Lung (tissue), 11 donors: ENCODE measurements at regions not wholly inside any gene's neighbourhood (a gene's known extent, or its start where the extent isn't known, plus 50 kb on each side); places are given as distances from the start of the nearest gene placed in this dataset.

Source experiments
- ATAC-seq: fragments of 200-7000 bp; cut with Tn5 transposase; one replicate; pipeline ENCODE4 v1.9.1; 2020; ENCODE audit warnings: moderate number of reproducible peaks; ENCODE audit not compliant: insufficient read depth, low FRiP score
- DNase-seq, 3 donors: peaks; one replicate each; pipeline ENCODE4 v3.0.0-alpha.2; 2013 to 2017
- H3K27ac ChIP-seq, 2 donors: one replicate each; pipeline ENCODE4 v1.5.1; 2013; ENCODE audit warnings: mild to moderate bottlenecking in 2 of 2, moderate library complexity in 2 of 2, control low read depth in 1 of 2, inconsistent platforms in 1 of 2, low read depth in 1 of 2, low read length in 1 of 2
- H3K27me3 ChIP-seq, 3 donors: one replicate each; pipeline ENCODE4 v1.5.1; 2013; ENCODE audit warnings: low read length in 2 of 3; ENCODE audit not compliant: control insufficient read depth in 3 of 3, insufficient read depth in 3 of 3
- H3K36me3 ChIP-seq, 4 donors: one replicate each; pipeline ENCODE4 v1.5.1; 2013; ENCODE audit warnings: low read length in 4 of 4, mild to moderate bottlenecking in 1 of 4, moderate library complexity in 1 of 4; ENCODE audit not compliant: control insufficient read depth in 4 of 4, insufficient read depth in 4 of 4
- H3K4me1 ChIP-seq, 5 donors: one replicate each; pipeline ENCODE4 v1.5.1; 2013; ENCODE audit warnings: low read length in 5 of 5, mild to moderate bottlenecking in 2 of 5, moderate library complexity in 1 of 5; ENCODE audit not compliant: control insufficient read depth in 5 of 5, insufficient read depth in 5 of 5
- H3K4me3 ChIP-seq: one replicate; pipeline ENCODE4 v1.5.1; 2013; ENCODE audit warnings: mild to moderate bottlenecking, control low read depth, moderate library complexity
- H3K9ac ChIP-seq, 2 donors: one replicate each; pipeline ENCODE4 v1.5.1; 2013; ENCODE audit warnings: low read length in 2 of 2, control low read depth in 1 of 2; ENCODE audit not compliant: insufficient read depth in 1 of 2
- H3K9me3 ChIP-seq, 4 donors: one replicate each; pipeline ENCODE4 v1.5.1; 2013; ENCODE audit warnings: low read length in 3 of 4, mild to moderate bottlenecking in 1 of 4, moderate library complexity in 1 of 4; ENCODE audit not compliant: control insufficient read depth in 4 of 4, insufficient read depth in 3 of 4
- WGBS, 2 donors: extraction: QIAGEN DNeasy Blood & Tissue Kit; methylation state at CpG; one replicate each; pipeline ENCODE4 v1.1.7; 2013; 5-methylcytosine and 5-hydroxymethylcytosine counted together
- TF ChIP-seq, protein P1 (sequence below): IDR thresholded peaks from 2 replicates; pipeline ENCODE4 v1.5.1; 2012; ENCODE audit warnings: mild to moderate bottlenecking; ENCODE audit errors: control extremely low read depth, extremely low read depth
- donor health status: control.
- donor health status: control.
- donor health status: Bipolar disorder and iron deficiency.
- donor health status: healthy.
- donor health status: DM: yes; HTN: yes; CAD: no.

DNA sequence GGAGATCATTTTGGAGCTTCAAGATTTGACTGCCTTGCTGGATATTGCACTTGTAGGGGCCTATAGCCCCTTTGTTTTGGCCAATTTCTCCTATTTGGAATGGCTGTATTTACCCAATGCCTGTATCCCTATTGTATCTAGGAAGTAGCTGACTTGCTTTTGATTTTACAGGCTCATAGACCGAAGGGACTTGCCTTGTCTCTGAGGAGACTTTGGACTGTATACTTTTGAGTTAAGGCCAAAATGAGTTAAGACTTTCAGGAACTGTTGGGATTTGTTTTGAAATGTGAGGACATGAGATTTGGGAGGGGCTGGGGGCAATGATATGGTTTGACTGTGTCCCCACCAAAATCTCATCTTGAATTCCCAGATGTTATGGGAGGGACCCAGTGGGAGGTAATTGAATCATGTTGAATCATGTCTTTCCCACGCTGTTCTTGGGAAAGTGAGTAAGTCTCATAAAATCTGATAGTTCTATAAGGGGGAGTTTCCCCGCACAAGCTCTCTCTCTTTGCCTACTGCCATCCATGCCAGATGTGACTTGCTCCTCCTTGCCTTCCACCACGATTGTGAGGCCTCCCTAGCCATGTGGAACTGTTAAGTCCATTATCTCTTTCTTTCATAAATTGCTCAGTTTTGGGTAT lies 276.1 kb downstream of the LMX1A start:
- Histone ChIP-seq H3K27me3 (no peaks in the 10 kb centered on the region), H3K36me3 (no peaks in the 10 kb centered on the region), H3K4me3 (no peak overlapping the region), H3K4me1 (no peaks in the 10 kb centered on the region), H3K27ac (no peak overlapping the region), H3K9ac (no peak overlapping the region), H3K9me3 (no peaks in the 10 kb centered on the region)
- TF ChIP-seq, protein P1, sequence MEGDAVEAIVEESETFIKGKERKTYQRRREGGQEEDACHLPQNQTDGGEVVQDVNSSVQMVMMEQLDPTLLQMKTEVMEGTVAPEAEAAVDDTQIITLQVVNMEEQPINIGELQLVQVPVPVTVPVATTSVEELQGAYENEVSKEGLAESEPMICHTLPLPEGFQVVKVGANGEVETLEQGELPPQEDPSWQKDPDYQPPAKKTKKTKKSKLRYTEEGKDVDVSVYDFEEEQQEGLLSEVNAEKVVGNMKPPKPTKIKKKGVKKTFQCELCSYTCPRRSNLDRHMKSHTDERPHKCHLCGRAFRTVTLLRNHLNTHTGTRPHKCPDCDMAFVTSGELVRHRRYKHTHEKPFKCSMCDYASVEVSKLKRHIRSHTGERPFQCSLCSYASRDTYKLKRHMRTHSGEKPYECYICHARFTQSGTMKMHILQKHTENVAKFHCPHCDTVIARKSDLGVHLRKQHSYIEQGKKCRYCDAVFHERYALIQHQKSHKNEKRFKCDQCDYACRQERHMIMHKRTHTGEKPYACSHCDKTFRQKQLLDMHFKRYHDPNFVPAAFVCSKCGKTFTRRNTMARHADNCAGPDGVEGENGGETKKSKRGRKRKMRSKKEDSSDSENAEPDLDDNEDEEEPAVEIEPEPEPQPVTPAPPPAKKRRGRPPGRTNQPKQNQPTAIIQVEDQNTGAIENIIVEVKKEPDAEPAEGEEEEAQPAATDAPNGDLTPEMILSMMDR = no peak
- DNase-seq = no peak
- 74 to 80% methylated on average over 4 of the region's 4 CpGs for WGBS, 2 donors
- ATAC-seq = no peak

- no peaks in the 10 kb centered on the region for H3K27me3 ChIP-seq
- no peak overlapping the region for H3K9ac ChIP-seq
- H3K9me3 ChIP-seq = no peaks in the 10 kb centered on the region
- ATAC-seq (no peak), DNase-seq (no peak)
- no peaks in the 10 kb centered on the region for H3K4me1 ChIP-seq
- H3K27ac ChIP-seq = no peak overlapping the region
- H3K36me3 ChIP-seq = no peaks in the 10 kb centered on the region
- H3K4me3 ChIP-seq = no peak overlapping the region
- TF ChIP-seq, protein P1 = no peak
Measured at GRCh38 chr1:165078391-165078790, 278.1 kb downstream of the LMX1A start.

GRCh38 chr1:165075725-165076370 lies 280.7 kb downstream of the LMX1A start:
- no peaks in the 10 kb centered on the region for H3K27me3 ChIP-seq
- H3K36me3 ChIP-seq = no peaks in the 10 kb centered on the region
- no peak overlapping the region for H3K4me3 ChIP-seq
- TF ChIP-seq, protein P1 = no peak
- no peaks in the 10 kb centered on the region for H3K4me1 ChIP-seq
- DNase-seq (peak; percentile 25 to 52 (median 50)), ATAC-seq (no peak)
- WGBS, 2 donors = 57 to 65% methylated on average over 6 of the region's 6 CpGs
- H3K9me3 ChIP-seq = no peaks in the 10 kb centered on the region
- no peak overlapping the region for H3K27ac ChIP-seq
- H3K9ac ChIP-seq = no peak overlapping the region
